Cardiac fibroblast (primary cell): ENCODE measurements at regions not wholly inside any gene's neighbourhood (a gene's known extent, or its start where the extent isn't known, plus 50 kb on each side); places are given as distances from the start of the nearest gene placed in this dataset.

Experiments
- DNase-seq, 2 donors: peaks; one replicate each; pipeline versions ENCODE4 v3.0.0 to v3.0.0-alpha.2; 2010; ENCODE audit warnings: low read depth in 2 of 2
- H3K4me3 ChIP-seq, 2 donors: replicated peaks in 1 of 2; 1 replicate in 1 of 2; 2 replicates in 1 of 2; pipeline ENCODE4 v1.5.1; 2011; ENCODE audit warnings: low read depth in 2 of 2, low read length in 2 of 2, mild to moderate bottlenecking in 2 of 2, moderate library complexity in 1 of 2
- TF ChIP-seq, protein P1 (sequence below): IDR thresholded peaks from one replicate; pipeline ENCODE4 v1.5.1; 2011; ENCODE audit warnings: low read depth, mild to moderate bottlenecking, low read length, inconsistent platforms

DNA sequence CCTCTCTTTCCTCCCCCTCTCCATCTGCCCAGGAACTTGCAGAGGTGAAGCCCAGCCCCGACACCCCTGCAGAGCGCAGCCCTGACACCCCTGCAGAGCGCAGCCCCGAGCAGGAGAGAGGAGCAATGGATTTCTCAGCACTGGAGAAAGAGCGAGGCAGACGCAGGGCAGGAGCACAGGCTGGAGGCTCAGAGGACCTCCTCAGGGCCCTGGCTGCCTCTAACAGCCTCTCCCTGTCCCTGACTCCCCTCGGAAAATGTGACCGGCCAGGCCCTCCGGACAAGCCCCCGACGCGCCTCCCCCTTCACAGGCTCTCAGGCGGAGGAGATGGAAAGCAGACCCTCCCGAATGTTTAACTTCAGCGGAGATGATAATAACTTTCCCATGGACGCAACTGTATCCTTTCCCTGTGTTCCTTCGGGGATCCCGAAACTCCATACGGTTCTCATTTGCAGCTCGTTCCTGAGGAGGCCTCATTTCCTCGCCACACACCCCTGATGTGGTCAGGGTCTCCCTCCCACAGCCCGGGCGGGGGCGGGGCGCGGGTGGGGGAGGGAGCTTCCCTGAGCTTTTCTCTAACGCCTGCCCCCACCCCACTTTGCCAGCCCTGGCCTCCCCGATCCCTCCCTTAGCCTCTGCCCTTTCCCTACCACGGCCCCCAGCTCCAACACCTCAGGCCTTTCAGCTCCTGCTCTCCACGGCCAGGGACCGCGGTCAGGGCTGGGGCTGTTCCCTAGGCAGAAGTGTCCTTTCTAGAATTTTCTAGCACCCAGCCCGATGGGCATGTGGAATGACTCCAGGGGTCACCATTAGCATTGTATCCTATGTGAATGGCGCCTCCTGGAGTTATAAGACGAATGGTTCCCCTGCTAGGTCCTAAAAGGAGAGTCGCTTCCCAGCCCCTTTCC is 201.1 kb upstream of the BCOR start:
- DNase-seq, result peak; percentile 4 to 27
- TF ChIP-seq, protein P1, sequence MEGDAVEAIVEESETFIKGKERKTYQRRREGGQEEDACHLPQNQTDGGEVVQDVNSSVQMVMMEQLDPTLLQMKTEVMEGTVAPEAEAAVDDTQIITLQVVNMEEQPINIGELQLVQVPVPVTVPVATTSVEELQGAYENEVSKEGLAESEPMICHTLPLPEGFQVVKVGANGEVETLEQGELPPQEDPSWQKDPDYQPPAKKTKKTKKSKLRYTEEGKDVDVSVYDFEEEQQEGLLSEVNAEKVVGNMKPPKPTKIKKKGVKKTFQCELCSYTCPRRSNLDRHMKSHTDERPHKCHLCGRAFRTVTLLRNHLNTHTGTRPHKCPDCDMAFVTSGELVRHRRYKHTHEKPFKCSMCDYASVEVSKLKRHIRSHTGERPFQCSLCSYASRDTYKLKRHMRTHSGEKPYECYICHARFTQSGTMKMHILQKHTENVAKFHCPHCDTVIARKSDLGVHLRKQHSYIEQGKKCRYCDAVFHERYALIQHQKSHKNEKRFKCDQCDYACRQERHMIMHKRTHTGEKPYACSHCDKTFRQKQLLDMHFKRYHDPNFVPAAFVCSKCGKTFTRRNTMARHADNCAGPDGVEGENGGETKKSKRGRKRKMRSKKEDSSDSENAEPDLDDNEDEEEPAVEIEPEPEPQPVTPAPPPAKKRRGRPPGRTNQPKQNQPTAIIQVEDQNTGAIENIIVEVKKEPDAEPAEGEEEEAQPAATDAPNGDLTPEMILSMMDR, result no peak
- H3K4me3 ChIP-seq, result no peak overlapping the region

DNA sequence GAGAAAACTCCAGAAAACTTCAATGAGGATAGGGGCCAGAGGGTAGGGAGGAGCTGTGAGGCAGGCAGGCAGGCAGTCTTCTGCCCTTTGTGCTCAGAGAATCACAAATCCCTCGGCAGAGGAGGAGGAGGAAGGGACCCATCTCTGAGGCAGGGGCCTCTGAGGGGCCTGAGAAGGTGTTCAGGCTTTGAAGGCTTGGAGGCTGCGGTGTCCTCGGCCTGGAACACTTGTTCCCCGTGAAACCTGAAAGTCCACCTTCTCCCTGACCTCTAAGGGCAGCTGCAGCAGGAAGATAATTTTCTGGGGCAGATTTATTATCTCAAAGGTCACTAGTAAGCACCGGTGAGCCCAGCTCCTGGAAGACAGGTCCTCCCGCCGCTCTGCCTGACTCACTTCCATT is 200.3 kb upstream of the BCOR start:
- no peak for DNase-seq
- TF ChIP-seq, protein P1, result no peak
- H3K4me3 ChIP-seq, result no peak overlapping the region

DNA sequence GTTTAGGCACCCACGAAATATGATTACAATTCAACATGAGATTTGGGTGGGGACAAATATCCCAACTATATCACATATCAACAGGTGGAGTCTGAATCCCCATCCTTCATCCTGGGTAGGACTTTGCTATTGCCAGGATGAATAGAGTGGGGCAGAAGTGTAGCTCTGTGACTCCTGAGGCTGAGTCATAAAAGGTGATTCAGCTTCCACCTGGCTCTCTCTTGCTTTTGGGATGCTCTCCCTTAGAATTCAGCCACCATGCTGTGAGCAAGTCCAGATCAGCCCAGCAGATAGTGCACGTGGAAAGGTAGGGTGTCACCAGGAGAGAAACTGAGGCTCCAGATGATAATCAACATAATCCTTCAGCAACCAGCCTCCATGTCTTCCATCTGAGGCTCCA is 193.8 kb upstream of the BCOR start:
- no peak for DNase-seq
- TF ChIP-seq, protein P1, result no peak
- no peak overlapping the region for H3K4me3 ChIP-seq

DNA sequence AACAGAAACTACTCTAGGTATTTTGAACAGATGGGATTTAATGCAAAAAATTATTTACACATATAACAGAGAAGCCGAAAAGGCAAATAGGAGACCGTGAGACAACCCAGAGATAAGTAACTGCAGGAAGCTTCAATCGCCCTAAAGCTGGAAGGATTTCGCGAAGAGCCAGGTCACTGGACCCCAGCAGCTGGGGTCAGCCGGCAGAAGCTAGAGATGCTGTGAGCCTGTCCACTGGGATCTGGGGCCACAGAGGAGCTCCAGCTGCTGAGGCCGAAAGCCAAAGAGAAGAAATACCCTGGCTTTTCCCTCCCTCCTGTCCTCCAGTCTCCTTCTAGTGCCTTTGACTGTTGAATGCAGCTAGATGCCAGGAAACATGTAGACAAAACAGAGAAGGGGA is 192.8 kb upstream of the BCOR start:
- DNase-seq, result no peak
- no peak overlapping the region for H3K4me3 ChIP-seq
- TF ChIP-seq, protein P1, result no peak

DNA sequence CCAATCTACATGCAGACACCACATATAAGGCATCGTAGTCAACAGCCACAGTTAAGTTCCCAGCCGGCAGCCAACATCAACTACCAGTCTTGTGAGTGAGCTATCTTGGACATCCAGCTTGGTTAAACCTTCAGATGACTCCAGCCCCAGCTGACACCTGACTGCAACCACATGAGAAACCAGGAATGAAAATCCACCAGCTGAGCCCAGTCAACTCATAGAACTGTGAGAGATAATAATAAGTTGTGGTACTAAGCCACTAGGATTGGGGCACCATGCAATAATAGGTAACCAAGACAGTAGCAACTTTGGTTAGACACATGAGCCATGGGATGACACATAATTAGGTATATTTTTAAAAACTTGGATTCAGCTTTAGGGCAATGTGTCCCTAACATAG is 188.1 kb upstream of the BCOR start:
- DNase-seq, result no peak
- H3K4me3 ChIP-seq, result no peak overlapping the region
- TF ChIP-seq, protein P1, result no peak

DNA sequence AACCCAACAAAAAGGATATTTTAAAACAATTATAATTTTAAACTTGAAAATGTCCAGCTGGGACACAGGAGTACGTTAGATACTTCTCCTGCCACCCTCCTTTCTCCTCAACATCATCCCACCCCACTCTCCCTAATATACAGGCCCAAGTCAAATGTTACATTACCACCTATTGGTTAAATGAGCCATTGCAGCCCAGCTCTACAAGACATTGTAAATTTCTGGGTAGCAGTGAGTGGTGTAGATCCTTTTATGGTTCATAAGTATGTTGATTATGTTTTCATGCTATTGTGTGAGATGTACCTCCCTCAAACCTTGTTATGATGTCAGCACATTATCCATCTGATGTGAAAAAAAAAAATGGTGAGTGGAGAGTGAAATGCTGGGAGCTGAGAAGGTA is 187.1 kb upstream of the BCOR start:
- TF ChIP-seq, protein P1, result no peak
- DNase-seq, result no peak
- no peak overlapping the region for H3K4me3 ChIP-seq
